ENCODE measurements at regions not wholly inside any gene's neighbourhood (a gene's known extent, or its start where the extent isn't known, plus 50 kb on each side); places are given as distances from the start of the nearest gene placed in this dataset.

GRCh38 chr10:33534416-33534815, 199.9 kb upstream of the NRP1 start:
- Histone ChIP-seq H3K4me1 (no peaks in the 10 kb centered on the region), H3K27me3 (ENCODE audit: low read depth) (no peaks in the 10 kb centered on the region), H3K9me3 (no peaks in the 10 kb centered on the region), H3K36me3 (no peaks in the 10 kb centered on the region), H3K27ac (no peak overlapping the region), H3K4me3 (no peak overlapping the region)
- intact Hi-C loops (cut with DNase I), result no loop called here
- DNase-seq (no peak), ATAC-seq (no peak)
- TF ChIP-seq CTCF (IDR thresholded peaks at IDR 0.05), result no peak

- no peaks in the 10 kb centered on the region for H3K27me3 ChIP-seq (ENCODE audit: low read depth)
- ATAC-seq (no peak), DNase-seq (no peak)
- H3K36me3 ChIP-seq, result no peaks in the 10 kb centered on the region
- H3K4me3 ChIP-seq, result no peak overlapping the region
- TF ChIP-seq CTCF (IDR thresholded peaks at IDR 0.05), result no peak
- intact Hi-C loops (cut with DNase I), result no loop called here
- no peaks in the 10 kb centered on the region for H3K9me3 ChIP-seq
- H3K27ac ChIP-seq, result no peak overlapping the region
- H3K4me1 ChIP-seq, result no peaks in the 10 kb centered on the region
These were observed 199.1 kb upstream of the NRP1 start for GRCh38 chr10:33533612-33534011.

- Histone ChIP-seq H3K9me3 (no peaks in the 10 kb centered on the region), H3K27ac (no peak overlapping the region), H3K36me3 (no peaks in the 10 kb centered on the region), H3K27me3 (ENCODE audit: low read depth) (no peaks in the 10 kb centered on the region), H3K4me1 (no peaks in the 10 kb centered on the region), H3K4me3 (no peak overlapping the region)
- DNase-seq (no peak), ATAC-seq (no peak)
- TF ChIP-seq CTCF (IDR thresholded peaks at IDR 0.05), result no peak
- intact Hi-C loops (cut with DNase I), result no loop called here
These were observed 198.4 kb upstream of the NRP1 start for GRCh38 chr10:33532901-33533300.

GRCh38 chr10:33529234-33529633, 194.8 kb upstream of the NRP1 start:
- H3K36me3 ChIP-seq, result no peaks in the 10 kb centered on the region
- intact Hi-C loops (cut with DNase I), result no loop called here
- DNase-seq (no peak), ATAC-seq (no peak)
- no peaks in the 10 kb centered on the region for H3K4me1 ChIP-seq
- H3K27ac ChIP-seq, result no peak overlapping the region
- no peaks in the 10 kb centered on the region for H3K27me3 ChIP-seq (ENCODE audit: low read depth)
- no peak overlapping the region for H3K4me3 ChIP-seq
- TF ChIP-seq CTCF (IDR thresholded peaks at IDR 0.05), result no peak
- H3K9me3 ChIP-seq, result no peaks in the 10 kb centered on the region

- intact Hi-C loops (cut with DNase I), result no loop called here
- H3K4me3 ChIP-seq, result no peak overlapping the region
- H3K4me1 ChIP-seq, result no peaks in the 10 kb centered on the region
- ATAC-seq (no peak), DNase-seq (no peak)
- H3K27ac ChIP-seq, result no peak overlapping the region
- H3K27me3 ChIP-seq (ENCODE audit: low read depth), result no peaks in the 10 kb centered on the region
- no peaks in the 10 kb centered on the region for H3K36me3 ChIP-seq
- H3K9me3 ChIP-seq, result no peaks in the 10 kb centered on the region
- TF ChIP-seq CTCF (IDR thresholded peaks at IDR 0.05), result no peak
These were observed 190.5 kb upstream of the NRP1 start for GRCh38 chr10:33524966-33525365.

GRCh38 chr10:33524041-33524440, 189.6 kb upstream of the NRP1 start:
- intact Hi-C loops (cut with DNase I), result no loop called here
- no peak overlapping the region for H3K27ac ChIP-seq
- no peak for TF ChIP-seq CTCF (IDR thresholded peaks at IDR 0.05)
- H3K9me3 ChIP-seq, result no peaks in the 10 kb centered on the region
- H3K36me3 ChIP-seq, result no peaks in the 10 kb centered on the region
- no peak overlapping the region for H3K4me3 ChIP-seq
- no peak for DNase-seq
- no peaks in the 10 kb centered on the region for H3K27me3 ChIP-seq (ENCODE audit: low read depth)
- no peaks in the 10 kb centered on the region for H3K4me1 ChIP-seq
- no peak for ATAC-seq

All from lower lobe of right lung (tissue), 2 donors.